Parathyroid adenoma (tissue), 2 donors: ENCODE measurements at regions not wholly inside any gene's neighbourhood (a gene's known extent, or its start where the extent isn't known, plus 50 kb on each side); places are given as distances from the start of the nearest gene placed in this dataset.

Experiments
- H2AFZ ChIP-seq: fragments of 300-600 bp; sonication (generic); one replicate; pipeline ENCODE4 v1.7.0; 2017; ENCODE audit warnings: antibody characterized with exemption, mild to moderate bottlenecking
- H3K27ac ChIP-seq: fragments of 300-600 bp; sonication (generic); one replicate; pipeline ENCODE4 v1.7.0; 2017
- H3K27me3 ChIP-seq: fragments of 300-600 bp; sonication (generic); one replicate; pipeline ENCODE4 v1.7.0; 2017; ENCODE audit warnings: low read length; ENCODE audit not compliant: control insufficient read depth, insufficient read depth
- H3K36me3 ChIP-seq: fragments of 300-600 bp; sonication (generic); one replicate; pipeline ENCODE4 v1.7.0; 2017; ENCODE audit warnings: low read length; ENCODE audit not compliant: control insufficient read depth, insufficient read depth
- H3K4me1 ChIP-seq: fragments of 300-600 bp; sonication (generic); one replicate; pipeline ENCODE4 v1.7.0; 2017; ENCODE audit warnings: control low read depth
- H3K4me2 ChIP-seq: fragments of 300-600 bp; sonication (generic); one replicate; pipeline ENCODE4 v1.7.0; 2017; ENCODE audit warnings: low read length
- H3K4me3 ChIP-seq: fragments of 300-600 bp; sonication (generic); one replicate; pipeline ENCODE4 v1.7.0; 2017; ENCODE audit warnings: low read depth, low read length
- H3K79me2 ChIP-seq: fragments of 300-600 bp; sonication (generic); one replicate; pipeline ENCODE4 v1.7.0; 2017; ENCODE audit warnings: control low read depth
- H3K9ac ChIP-seq: fragments of 300-600 bp; sonication (generic); one replicate; pipeline ENCODE4 v1.7.0; 2017; ENCODE audit warnings: mild to moderate bottlenecking
- H3K9me3 ChIP-seq: fragments of 300-600 bp; sonication (generic); one replicate; pipeline ENCODE4 v1.7.0; 2017; ENCODE audit warnings: low read length; ENCODE audit not compliant: control insufficient read depth
- TF ChIP-seq, protein P1 (sequence below): fragments of 300-600 bp; sonication (generic); IDR thresholded peaks from one replicate; pipeline ENCODE4 v1.7.0; 2017; ENCODE audit warnings: antibody characterized with exemption, mild to moderate bottlenecking
- donor health status: primary hyperparathyroidism.

- H3K27ac ChIP-seq, result no peak overlapping the region
- H3K79me2 ChIP-seq, result no peaks in the 10 kb centered on the region
- H3K9me3 ChIP-seq, result no peaks in the 10 kb centered on the region
- TF ChIP-seq, protein P1, sequence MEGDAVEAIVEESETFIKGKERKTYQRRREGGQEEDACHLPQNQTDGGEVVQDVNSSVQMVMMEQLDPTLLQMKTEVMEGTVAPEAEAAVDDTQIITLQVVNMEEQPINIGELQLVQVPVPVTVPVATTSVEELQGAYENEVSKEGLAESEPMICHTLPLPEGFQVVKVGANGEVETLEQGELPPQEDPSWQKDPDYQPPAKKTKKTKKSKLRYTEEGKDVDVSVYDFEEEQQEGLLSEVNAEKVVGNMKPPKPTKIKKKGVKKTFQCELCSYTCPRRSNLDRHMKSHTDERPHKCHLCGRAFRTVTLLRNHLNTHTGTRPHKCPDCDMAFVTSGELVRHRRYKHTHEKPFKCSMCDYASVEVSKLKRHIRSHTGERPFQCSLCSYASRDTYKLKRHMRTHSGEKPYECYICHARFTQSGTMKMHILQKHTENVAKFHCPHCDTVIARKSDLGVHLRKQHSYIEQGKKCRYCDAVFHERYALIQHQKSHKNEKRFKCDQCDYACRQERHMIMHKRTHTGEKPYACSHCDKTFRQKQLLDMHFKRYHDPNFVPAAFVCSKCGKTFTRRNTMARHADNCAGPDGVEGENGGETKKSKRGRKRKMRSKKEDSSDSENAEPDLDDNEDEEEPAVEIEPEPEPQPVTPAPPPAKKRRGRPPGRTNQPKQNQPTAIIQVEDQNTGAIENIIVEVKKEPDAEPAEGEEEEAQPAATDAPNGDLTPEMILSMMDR, result no peak
- H3K27me3 ChIP-seq, result no peaks in the 10 kb centered on the region
- no peak overlapping the region for H2AFZ ChIP-seq
- H3K4me2 ChIP-seq, result no peak overlapping the region
- no peaks in the 10 kb centered on the region for H3K4me1 ChIP-seq
- H3K36me3 ChIP-seq, result no peaks in the 10 kb centered on the region
- H3K4me3 ChIP-seq, result no peak overlapping the region
- no peak overlapping the region for H3K9ac ChIP-seq
These were observed 665.6 kb upstream of the CXADR start for GRCh38 chr21:16847211-16847610.

GRCh38 chr21:16851054-16851453 is 661.8 kb upstream of the CXADR start:
- Histone ChIP-seq H3K4me2 (no peak overlapping the region), H3K4me1 (no peaks in the 10 kb centered on the region), H3K27ac (no peak overlapping the region), H3K9ac (no peak overlapping the region), H2AFZ (no peak overlapping the region), H3K4me3 (no peak overlapping the region), H3K79me2 (no peaks in the 10 kb centered on the region), H3K9me3 (no peaks in the 10 kb centered on the region), H3K36me3 (no peaks in the 10 kb centered on the region), H3K27me3 (no peaks in the 10 kb centered on the region)
- TF ChIP-seq, protein P1, result no peak

DNA sequence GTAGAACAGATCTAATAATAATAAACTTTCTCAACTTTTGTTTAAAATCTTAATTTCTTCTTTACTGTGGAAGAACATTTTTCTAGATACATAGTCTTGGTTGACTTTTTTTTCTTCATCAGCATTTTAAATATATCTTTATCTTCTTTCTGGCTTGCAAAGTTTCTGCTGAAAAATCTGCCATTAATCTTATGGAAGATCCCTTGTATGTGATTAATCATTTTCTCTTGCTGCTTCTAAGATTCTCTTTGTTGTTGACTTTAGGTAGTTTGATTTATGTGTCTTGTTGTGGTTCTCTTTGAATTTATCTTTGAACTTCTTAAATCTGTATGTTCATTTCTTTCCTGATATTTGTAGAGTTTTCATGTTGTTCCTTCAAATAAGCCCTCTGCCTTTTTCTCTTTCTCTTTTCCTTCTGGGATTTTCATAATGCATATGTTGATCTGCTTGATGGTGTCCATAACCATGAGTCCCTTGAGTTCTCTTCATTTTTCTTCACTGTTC is 657.6 kb upstream of the CXADR start:
- no peaks in the 10 kb centered on the region for H3K27me3 ChIP-seq
- H2AFZ ChIP-seq, result no peak overlapping the region
- H3K4me3 ChIP-seq, result no peak overlapping the region
- no peak overlapping the region for H3K4me2 ChIP-seq
- no peaks in the 10 kb centered on the region for H3K9me3 ChIP-seq
- no peaks in the 10 kb centered on the region for H3K4me1 ChIP-seq
- TF ChIP-seq, protein P1, result no peak
- no peaks in the 10 kb centered on the region for H3K36me3 ChIP-seq
- no peak overlapping the region for H3K9ac ChIP-seq
- H3K27ac ChIP-seq, result no peak overlapping the region
- no peaks in the 10 kb centered on the region for H3K79me2 ChIP-seq

GRCh38 chr21:16863362-16863905 is 649.4 kb upstream of the CXADR start:
- Histone ChIP-seq H3K79me2 (no peaks in the 10 kb centered on the region), H2AFZ (no peak overlapping the region), H3K36me3 (no peaks in the 10 kb centered on the region), H3K9ac (no peak overlapping the region), H3K4me3 (no peak overlapping the region), H3K27me3 (no peaks in the 10 kb centered on the region), H3K27ac (no peak overlapping the region), H3K4me1 (no peaks in the 10 kb centered on the region), H3K9me3 (no peaks in the 10 kb centered on the region), H3K4me2 (no peak overlapping the region)
- TF ChIP-seq, protein P1, result no peak

DNA sequence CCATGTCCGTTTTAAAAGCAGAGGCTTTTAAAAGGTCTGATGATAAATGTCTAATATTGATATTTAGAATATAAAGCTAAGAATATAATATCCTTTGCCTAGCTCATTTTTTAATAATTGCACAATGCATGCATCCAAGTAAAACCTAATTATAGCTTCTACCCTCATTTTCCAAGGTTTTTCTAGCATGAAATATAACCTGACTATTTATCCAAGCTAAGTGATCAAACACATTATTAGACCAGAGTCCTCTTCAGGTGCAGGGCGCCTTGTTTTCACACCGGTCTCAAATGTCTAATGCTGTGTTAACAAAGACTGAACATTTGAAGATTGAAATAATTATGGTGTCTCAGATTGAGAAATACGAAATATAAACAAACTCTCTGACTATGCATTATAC is 648.9 kb upstream of the CXADR start:
- Histone ChIP-seq H2AFZ (no peak overlapping the region), H3K27ac (no peak overlapping the region), H3K4me1 (no peaks in the 10 kb centered on the region), H3K9me3 (no peaks in the 10 kb centered on the region), H3K4me3 (no peak overlapping the region), H3K27me3 (no peaks in the 10 kb centered on the region), H3K79me2 (no peaks in the 10 kb centered on the region), H3K9ac (no peak overlapping the region), H3K4me2 (no peak overlapping the region), H3K36me3 (no peaks in the 10 kb centered on the region)
- TF ChIP-seq, protein P1, result no peak
